HG03460 (cell line): ENCODE measurements at regions not wholly inside any gene's neighbourhood (a gene's known extent, or its start where the extent isn't known, plus 50 kb on each side); places are given as distances from the start of the nearest gene placed in this dataset.
"Not testable (repeated sequence)": the region's sequence is repeated elsewhere in the genome, so short reads cannot be mapped to it uniquely, and the experiment has no call there.

ENCODE experiments used
- ATAC-seq: cut with Tn5 transposase; IDR thresholded peaks from one replicate; pipeline ENCODE4 v1.9.1; 2021; ENCODE audit not compliant: unreplicated experiment

DNA sequence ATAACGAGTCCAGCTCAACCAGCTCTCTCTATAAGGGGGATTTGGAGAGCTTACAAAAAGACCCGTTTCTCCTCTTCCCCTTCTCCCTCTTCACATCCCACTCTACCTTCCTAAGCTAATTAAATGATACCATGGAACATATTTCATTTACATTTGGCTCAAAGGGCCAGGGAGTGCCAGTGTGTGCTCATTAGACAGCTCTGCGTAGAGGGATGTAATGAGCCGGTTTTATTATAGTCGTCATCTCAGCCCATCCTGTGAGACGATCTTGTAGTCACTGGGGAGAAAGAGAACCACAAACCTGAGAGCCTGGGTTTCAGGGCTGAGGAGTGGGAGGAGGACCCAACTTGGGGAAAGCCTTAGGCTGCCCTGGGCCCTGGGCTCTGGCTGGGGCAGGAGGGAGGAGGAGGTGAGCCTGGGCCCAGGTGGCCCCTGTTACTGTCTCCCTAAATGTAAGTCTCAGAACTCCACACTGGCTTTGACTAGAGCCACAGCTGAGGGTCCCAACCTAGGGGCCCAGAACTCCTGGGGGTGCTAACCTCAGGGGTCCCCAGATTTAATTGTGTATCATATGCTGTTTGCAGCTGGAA is 354.6 kb downstream of the MATN1 start:
- no peak for ATAC-seq

GRCh38 chr1:30366911-30367310 is 356.5 kb downstream of the MATN1 start:
- ATAC-seq: no peak

DNA sequence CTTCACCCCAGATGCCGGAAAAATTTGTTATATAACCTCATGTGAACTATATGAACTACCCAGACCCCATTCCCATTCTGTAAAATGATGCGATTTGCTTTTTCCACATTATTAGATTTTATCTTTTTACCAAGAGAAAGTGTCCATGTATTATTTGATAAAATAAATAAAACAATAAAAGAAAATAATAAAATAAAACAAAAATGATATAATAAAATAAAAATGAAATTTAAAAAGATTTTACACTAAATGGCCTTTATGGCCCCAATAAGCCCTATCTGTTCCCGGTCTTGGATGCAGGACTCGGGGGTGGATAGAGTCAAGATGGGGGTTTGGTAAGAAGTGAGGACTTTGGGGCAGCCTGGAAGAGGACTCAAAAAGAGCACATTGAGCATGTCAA is 357.2 kb downstream of the MATN1 start:
- no peak for ATAC-seq

DNA sequence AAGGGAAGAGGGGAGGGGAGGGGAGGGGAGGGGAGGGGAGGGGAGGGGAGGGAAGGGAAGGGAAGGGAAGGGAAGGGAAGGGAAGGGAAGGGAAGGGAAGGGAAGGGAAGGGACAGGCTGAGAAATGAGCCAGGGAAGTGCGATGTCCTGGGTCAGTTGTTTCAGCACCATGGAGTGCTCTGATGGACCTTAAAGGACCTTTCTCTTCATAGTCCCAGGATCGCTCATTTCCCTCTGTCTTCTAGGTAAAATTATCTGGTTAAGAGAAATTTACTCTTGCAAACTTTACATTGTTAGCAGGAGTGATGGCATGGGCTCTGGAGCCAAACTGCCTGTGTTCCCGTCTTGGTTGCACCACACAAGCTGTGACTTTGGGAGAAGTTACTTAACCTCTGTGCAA is 357.8 kb downstream of the MATN1 start:
- no peak for ATAC-seq

DNA sequence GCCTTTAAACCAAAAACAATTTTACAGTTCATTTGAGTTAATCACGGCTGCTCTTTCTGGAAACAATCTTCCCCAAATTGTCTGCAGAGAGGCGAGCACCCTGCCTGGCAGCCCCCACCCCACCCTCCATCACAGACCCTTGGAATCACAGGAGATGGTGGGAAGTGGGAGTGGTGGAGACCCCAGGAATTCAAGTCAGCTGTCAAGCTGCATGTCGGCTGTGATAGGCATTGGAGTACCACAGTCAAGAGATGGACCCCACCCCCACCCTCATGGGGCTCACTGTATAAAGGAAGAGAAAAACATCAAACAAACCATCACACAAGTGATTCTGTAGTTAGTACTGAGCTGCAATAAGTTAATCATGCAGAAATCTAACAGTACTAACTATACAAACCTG is 360.4 kb downstream of the MATN1 start:
- no peak for ATAC-seq

DNA sequence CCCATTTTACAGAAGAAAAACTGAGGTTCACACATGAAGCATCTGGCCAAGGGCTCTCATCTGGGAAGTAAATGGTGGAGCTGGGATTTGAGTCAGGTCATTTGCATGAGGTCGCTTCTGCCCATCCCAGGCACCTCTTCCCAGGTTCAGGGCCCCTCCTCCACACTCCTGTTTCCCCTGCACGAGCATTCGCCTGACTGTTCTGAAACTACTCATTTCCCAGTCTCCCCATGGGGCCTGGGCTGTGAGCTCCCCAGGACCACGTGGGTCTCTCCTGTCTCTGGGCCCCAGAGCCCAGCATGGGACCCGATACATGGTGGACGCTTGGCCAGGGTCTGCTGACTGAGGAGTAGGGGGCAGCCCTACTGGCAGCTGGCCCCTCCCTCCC is 360.8 kb downstream of the MATN1 start:
- ATAC-seq: no peak

DNA sequence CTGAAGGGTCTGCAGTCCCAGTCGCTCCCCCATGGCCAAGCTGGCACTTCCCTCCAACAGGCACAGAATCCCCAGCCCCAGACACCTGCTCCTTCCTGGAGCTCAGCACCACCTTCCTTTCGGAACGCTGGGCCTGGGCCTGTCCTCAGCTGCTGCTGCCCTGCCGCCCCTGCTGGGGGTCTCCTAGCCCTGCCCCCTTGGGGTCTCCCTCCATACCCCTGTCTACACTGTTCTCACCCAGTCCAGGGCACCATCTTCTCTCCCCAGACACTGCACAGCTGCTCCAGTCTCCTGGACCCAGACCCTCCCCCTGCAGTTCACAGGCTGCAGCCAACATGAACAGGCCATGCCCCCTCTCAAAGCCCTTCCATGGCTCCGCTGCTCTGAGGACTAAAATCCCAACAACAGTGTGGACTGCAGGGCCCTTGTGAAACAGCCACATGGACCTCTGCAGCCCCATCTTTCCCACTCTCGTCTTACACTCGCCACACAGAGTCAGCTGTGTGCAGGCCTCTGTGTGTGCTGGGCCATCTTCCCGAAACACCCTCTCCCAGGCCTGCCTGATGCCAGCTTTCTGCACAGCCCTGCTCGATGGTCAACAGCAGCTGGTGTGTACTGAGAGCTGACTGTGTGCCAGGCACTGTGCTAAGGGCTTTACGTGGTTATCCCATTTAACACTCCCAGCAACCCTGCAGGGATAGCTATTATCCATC is 361.3 kb downstream of the MATN1 start:
- ATAC-seq: not testable (repeated sequence)

DNA sequence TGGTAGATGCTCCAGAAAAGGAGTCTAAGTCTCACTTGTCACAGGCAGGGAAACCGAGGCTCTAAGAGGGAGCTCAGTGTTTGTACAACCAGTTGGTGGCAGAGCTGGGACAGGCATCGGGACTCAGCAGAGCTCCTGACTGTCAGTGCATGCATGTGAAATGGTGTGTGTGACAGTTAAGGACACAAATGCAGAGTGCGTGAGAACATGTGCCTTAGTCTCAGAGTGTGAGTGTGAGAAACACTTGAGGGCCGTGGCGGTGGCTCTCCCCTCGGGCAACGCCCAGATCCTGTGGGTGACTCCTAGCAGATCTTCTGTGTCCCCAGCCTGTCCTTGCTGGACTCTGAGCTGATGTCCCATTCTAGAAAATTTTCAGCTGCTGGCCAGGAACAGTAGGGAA is 362.6 kb downstream of the MATN1 start:
- ATAC-seq: no peak

GRCh38 chr1:30360281-30360680 is 363.1 kb downstream of the MATN1 start:
- no peak for ATAC-seq

DNA sequence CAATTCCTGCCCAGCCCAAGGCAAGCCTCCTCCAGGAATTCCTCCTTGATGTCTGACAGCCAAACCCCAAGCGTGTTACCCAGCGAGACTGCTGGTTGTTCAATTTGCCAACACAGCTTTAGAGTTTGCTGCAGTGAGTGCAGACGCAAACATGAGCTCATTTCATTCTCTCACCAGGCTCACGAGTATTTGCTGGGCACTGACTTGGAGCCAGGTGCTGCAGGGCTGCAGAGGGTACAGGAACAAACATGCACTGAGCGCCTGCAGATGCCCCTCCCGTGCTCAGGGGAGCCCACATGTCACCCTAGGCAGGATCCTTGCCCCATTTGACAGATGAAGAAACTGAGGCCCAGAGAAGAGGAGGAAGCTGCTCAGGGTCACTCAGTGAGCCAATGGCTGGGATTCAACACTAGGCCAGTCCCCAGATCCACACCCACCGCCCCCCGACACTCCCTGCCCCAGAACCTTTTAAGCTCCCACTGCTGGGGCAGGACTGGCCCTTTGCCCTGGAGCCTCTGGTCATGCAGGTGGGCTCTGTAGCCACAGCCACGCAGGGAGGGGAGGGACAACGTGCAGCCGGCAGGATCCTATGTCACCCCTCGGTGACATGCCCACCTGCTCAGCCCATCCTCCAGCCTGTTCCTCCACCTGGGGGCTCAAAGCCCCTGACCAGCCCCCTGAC is 363.7 kb downstream of the MATN1 start:
- no peak for ATAC-seq

DNA sequence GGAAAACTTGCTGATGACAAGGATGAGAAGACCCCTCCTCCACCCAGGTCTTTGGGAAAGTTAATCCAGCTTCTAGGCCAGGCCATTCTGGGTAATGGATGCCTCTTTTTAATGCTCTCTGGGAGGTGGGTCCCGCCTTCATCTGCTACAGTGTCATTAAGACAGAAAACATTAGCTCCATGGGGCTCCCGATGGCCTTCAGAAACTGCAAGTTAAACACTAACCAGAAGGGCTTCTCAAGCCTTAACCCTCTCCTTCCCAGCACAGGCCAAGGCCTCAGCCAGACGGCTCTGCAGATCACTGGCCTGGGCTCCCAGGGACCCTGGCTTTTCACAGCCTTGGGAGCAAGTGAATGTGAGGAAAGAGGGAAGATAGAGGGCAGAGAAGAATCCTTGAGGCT is 364.9 kb downstream of the MATN1 start:
- no peak for ATAC-seq

DNA sequence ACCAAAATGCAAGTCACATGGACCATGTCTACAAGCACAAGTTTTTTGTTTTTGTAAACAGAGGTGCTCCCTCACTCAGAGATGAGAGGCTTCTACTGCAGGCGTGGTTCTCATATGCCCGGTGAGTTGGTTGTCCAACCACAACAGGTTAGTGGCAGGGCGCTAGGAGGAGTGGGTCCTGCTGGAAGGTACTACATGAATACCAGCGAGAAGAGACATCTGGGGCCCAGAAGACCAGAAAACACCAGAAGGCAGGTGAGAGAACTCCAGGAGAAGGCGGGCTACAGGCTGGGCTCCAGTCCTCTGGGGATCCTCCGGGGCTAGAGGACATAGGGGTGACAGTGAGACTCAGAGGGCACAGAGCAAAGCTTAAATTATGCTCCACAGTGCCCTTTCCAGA is 366.5 kb downstream of the MATN1 start:
- ATAC-seq: no peak

- ATAC-seq: no peak
These were observed 369.0 kb downstream of the MATN1 start for GRCh38 chr1:30354410-30354809.

- no peak for ATAC-seq
These were observed 369.7 kb downstream of the MATN1 start for GRCh38 chr1:30353637-30354036.

DNA sequence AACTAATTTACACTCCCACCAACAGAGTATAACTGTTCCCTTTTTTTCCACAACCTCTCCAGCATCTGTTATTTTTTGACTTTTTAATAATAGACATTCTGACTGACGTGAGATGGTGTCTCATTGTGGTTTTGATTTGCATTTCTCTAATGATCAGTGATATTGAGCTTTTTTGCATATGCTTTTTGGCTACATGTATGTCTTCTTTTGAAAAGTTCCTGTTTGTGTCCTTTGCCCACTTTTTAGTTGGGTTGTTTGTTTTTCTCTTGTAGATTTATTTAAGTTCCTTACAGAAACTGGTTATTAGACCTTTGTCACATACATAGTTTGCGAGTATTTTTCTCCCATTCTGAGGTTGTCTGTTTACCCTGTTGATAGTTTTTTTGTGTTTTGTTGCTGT is 375.2 kb downstream of the MATN1 start:
- ATAC-seq: no peak

DNA sequence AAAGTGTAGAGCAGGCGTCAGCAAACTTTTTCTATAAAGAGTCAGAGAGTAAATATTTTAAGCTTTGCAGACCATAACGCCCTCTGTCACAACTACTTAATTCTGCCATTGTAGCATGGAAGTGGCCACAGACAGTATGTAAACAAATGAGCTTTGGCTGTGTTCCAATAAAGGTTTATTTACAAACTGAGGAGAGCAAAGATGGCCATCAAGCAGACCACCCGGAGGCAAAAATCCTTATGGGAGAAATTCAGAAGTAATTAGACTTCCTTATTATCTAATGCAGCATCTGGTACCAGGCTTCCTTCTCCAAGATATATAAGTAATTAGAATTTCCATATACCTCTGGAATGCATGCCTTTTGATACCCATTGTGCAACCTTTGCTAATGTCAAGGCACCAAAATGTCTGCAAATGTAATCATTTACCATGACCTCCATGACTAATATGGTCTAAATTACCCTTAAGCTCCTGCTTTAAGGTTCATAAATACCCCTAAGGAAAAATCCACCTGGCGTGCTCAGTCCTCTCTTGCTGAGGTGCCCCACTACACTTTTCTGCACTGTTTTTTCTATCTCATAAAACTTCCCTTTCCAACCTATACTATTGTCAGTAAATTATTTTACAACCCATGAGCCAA is 377.8 kb downstream of the MATN1 start:
- ATAC-seq: no peak

GRCh38 chr1:30343562-30343961 is 379.8 kb downstream of the MATN1 start:
- no peak for ATAC-seq

DNA sequence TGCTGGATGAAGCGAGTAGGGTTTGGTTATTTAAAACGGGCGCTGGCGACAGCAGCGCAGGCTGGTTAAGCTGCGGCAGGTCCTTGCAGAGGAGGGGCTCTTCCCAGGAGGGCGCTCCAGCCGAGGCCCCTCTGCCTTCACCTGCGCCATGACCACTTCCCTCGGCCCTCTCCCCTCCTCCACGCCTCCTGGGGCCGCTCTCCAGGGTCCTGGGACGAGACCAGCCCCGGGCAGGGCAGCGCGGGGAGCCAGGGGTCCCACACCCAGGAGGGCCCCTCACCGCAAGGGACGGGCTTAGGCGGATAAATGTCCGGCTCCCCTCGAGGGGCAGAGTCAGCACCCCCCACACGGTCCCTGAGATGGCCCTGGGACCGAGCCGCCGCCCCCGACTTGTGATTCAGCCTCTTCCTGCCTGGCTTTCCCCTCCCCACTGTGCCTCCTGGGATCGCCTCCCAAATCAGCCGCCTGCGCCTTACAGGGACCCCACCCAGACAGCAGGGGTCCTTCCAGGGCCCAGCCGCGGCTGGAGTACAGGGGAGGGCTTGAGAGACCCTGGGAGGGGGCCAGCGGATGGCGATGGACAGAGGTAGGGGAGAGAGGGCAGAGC is 380.7 kb downstream of the MATN1 start:
- no peak for ATAC-seq

DNA sequence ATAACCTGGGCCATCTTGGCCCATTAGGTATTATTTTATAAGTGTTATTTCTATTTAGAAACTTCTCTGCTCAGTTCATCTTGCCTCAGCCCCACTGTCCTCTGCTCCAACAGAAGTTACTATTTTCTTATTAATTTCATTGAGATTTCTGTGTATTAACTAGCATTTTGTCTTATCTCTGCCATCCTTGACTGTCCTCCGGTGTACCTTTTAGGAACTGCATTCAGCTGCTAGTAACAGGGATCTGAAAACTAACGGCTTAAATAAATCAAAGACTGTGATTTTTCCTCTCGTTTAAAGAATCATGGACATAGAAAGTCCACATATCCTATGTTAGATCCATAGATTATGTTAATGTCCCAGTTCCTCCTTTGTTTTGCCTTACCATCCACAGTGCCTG is 382.5 kb downstream of the MATN1 start:
- ATAC-seq: no peak

GRCh38 chr1:30339866-30340265 is 383.5 kb downstream of the MATN1 start:
- ATAC-seq: no peak

DNA sequence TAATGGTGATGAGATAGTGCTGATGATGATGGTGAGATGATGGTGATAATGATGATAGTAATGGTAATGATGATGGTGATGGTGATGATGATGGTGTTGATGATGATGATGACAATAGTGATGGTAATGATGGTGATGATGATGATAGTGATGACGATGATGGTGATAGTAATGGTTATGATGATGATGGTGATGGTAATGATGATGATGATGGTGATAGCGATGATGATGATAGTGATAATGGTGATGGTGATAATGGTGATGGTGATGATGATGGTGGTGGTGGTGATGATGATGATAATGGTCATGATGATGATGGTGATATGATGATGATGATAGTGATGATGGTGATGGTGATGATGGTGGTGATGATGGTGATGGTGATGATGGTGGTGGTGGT is 384.6 kb downstream of the MATN1 start:
- ATAC-seq: no peak

DNA sequence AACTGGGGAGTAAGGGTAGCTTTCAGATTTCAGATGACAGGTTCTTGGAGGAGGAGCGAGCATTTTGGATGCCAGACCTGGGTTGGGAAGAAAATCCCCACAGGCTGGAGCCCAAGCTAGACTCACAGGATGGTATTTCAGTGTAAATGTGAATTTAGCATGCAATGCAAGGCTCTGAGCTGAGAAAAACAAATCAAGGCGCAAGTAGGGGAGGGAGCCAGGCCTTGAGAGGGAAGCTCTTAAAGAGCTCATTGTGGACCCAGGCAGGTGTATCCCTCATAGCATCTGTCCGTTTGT is 386.1 kb downstream of the MATN1 start:
- no peak for ATAC-seq
